Endodermal cell (in vitro differentiated cells): ENCODE measurements at regions not wholly inside any gene's neighbourhood (a gene's known extent, or its start where the extent isn't known, plus 50 kb on each side); places are given as distances from the start of the nearest gene placed in this dataset.

ENCODE experiments used
- DNase-seq: peaks from one replicate; pipeline ENCODE4 v3.0.0-alpha.2; 2017
- H3K27ac ChIP-seq: 2 replicates; pipeline ENCODE4 v1.5.1; 2013; ENCODE audit warnings: mild to moderate bottlenecking, low read depth, low read length, moderate library complexity
- H3K27me3 ChIP-seq: 2 replicates; pipeline ENCODE4 v1.6.1; 2013; ENCODE audit warnings: mild to moderate bottlenecking, low read length, moderate library complexity; ENCODE audit not compliant: insufficient read depth, control insufficient read depth, poor library complexity, severe bottlenecking
- H3K36me3 ChIP-seq: 2 replicates; pipeline ENCODE4 v1.7.0; 2013; ENCODE audit warnings: mild to moderate bottlenecking, low read length, moderate library complexity; ENCODE audit not compliant: control insufficient read depth, insufficient read depth
- H3K4me1 ChIP-seq: one replicate; pipeline ENCODE4 v1.7.0; 2013; ENCODE audit warnings: low read length; ENCODE audit not compliant: control insufficient read depth, insufficient read depth
- H3K4me3 ChIP-seq: 2 replicates; pipeline ENCODE4 v1.5.1; 2013; ENCODE audit warnings: mild to moderate bottlenecking, low read length, moderate library complexity
- H3K9ac ChIP-seq: 2 replicates; pipeline ENCODE4 v1.6.1; 2013; ENCODE audit warnings: mild to moderate bottlenecking, low read length, moderate library complexity; ENCODE audit not compliant: poor library complexity, severe bottlenecking; ENCODE audit errors: extremely low read depth
- H3K9me3 ChIP-seq: 2 replicates; pipeline ENCODE4 v1.6.1; 2013; ENCODE audit warnings: mild to moderate bottlenecking, low read length, moderate library complexity; ENCODE audit not compliant: control insufficient read depth
- H3K27ac Mint-ChIP-seq: 2 replicates; pipeline ENCODE4 v1.8.0; 2020; ENCODE audit warnings: mixed read lengths
- H3K27me3 Mint-ChIP-seq: 2 replicates; pipeline ENCODE4 v1.8.0; 2021; ENCODE audit warnings: mild to moderate bottlenecking, mixed read lengths; ENCODE audit not compliant: insufficient read depth
- H3K36me3 Mint-ChIP-seq: 2 replicates; pipeline ENCODE4 v1.8.0; 2020; ENCODE audit warnings: low read depth, mixed read lengths
- H3K4me1 Mint-ChIP-seq: 2 replicates; pipeline ENCODE4 v1.8.0; 2020; ENCODE audit warnings: mixed read lengths
- H3K4me3 Mint-ChIP-seq: 2 replicates; pipeline ENCODE4 v1.8.0; 2020; ENCODE audit warnings: mild to moderate bottlenecking, moderate library complexity, mixed read lengths
- H3K9me3 Mint-ChIP-seq: 2 replicates; pipeline ENCODE4 v1.8.0; 2020; ENCODE audit warnings: mild to moderate bottlenecking, mixed read lengths
- CTCF ChIP-seq: fragments of 200-600 bp; sonication (generic); conservative IDR thresholded peaks from 2 replicates; pipeline ENCODE4 v1.5.0; 2021; ENCODE audit warnings: antibody characterized with exemption, mild to moderate bottlenecking
- WGBS, 2 experiments: methylation state at CpG; one replicate each; pipeline versions ENCODE4 v1.1.5 to v1.1.7; 2013; ENCODE audit warnings: missing lambda C conversion rate in 2 of 2, mixed read lengths in 1 of 2; ENCODE audit not compliant: insufficient coverage in 1 of 2, insufficient read length in 1 of 2; 5-methylcytosine and 5-hydroxymethylcytosine counted together

- Mint-ChIP-seq H3K4me3 (no peak overlapping the region), H3K36me3 (no peaks in the 10 kb centered on the region), H3K4me1 (peaks cover 5% of the 10 kb centered on the region), H3K27me3 (peaks cover 3% of the 10 kb centered on the region), H3K9me3 (no peaks in the 10 kb centered on the region), H3K27ac (no peak overlapping the region)
- WGBS, 2 experiments = 76 to 83% methylated on average over 1 to 2 of the region's 2 CpGs
- no peak overlapping the region for H3K9ac ChIP-seq
- no peak for DNase-seq
- no peaks in the 10 kb centered on the region for H3K36me3 ChIP-seq
- no peaks in the 10 kb centered on the region for H3K4me1 ChIP-seq
- H3K27ac ChIP-seq = no peak overlapping the region
- H3K4me3 ChIP-seq = no peak overlapping the region
- no peaks in the 10 kb centered on the region for H3K27me3 ChIP-seq
- H3K9me3 ChIP-seq = no peaks in the 10 kb centered on the region
- TF ChIP-seq CTCF = no peak
Observed at GRCh38 chr1:226487921-226488320, 60.6 kb upstream of the STUM start.

- no peak overlapping the region for H3K9ac ChIP-seq
- Mint-ChIP-seq H3K9me3 (no peaks in the 10 kb centered on the region), H3K4me1 (peaks cover 2% of the 10 kb centered on the region), H3K27ac (no peak overlapping the region), H3K36me3 (no peaks in the 10 kb centered on the region), H3K4me3 (no peak overlapping the region), H3K27me3 (peaks cover 3% of the 10 kb centered on the region)
- H3K27ac ChIP-seq = no peak overlapping the region
- H3K4me1 ChIP-seq = no peaks in the 10 kb centered on the region
- H3K9me3 ChIP-seq = no peaks in the 10 kb centered on the region
- no peak for TF ChIP-seq CTCF
- 86 to 96% methylated on average over 4 to 9 of the region's 9 CpGs for WGBS, 2 experiments
- DNase-seq = no peak
- no peaks in the 10 kb centered on the region for H3K27me3 ChIP-seq
- no peaks in the 10 kb centered on the region for H3K36me3 ChIP-seq
- no peak overlapping the region for H3K4me3 ChIP-seq
Observed at GRCh38 chr1:226489718-226490425, 58.7 kb upstream of the STUM start.

GRCh38 chr1:226490426-226490809 is 58.1 kb upstream of the STUM start:
- no peaks in the 10 kb centered on the region for H3K27me3 ChIP-seq
- no peaks in the 10 kb centered on the region for H3K9me3 ChIP-seq
- Mint-ChIP-seq H3K4me1 (peaks cover 2% of the 10 kb centered on the region), H3K27me3 (peaks cover 3% of the 10 kb centered on the region), H3K36me3 (no peaks in the 10 kb centered on the region), H3K4me3 (no peak overlapping the region), H3K9me3 (no peaks in the 10 kb centered on the region), H3K27ac (no peak overlapping the region)
- no peaks in the 10 kb centered on the region for H3K4me1 ChIP-seq
- 89 to 100% methylated on average over 2 of the region's 2 CpGs for WGBS, 2 experiments
- no peak overlapping the region for H3K9ac ChIP-seq
- no peak for DNase-seq
- H3K27ac ChIP-seq = no peak overlapping the region
- no peak for TF ChIP-seq CTCF
- no peaks in the 10 kb centered on the region for H3K36me3 ChIP-seq
- no peak overlapping the region for H3K4me3 ChIP-seq
